ENCODE measurements at regions not wholly inside any gene's neighbourhood (a gene's known extent, or its start where the extent isn't known, plus 50 kb on each side); places are given as distances from the start of the nearest gene placed in this dataset.

DNA sequence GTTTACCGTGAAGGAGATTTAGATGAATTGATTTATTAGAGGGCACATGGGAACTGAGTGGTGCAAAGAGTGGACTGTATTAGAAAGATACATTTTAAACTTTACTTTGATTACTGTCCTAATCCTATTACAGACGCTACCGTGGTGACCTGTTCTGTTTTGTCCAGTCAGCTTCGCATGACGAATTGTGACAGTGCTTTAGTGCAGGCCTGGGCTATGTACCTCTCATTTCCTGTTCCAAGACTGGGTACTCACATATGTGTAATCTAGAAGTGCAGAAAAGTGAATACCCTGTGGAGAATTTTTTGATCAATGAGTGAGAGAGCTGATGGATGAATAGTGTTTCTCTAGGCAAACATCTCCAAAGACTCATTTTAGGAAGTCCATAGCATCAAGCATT, 385.9 kb downstream of the ANXA1 start:
- TF ChIP-seq, protein P1, sequence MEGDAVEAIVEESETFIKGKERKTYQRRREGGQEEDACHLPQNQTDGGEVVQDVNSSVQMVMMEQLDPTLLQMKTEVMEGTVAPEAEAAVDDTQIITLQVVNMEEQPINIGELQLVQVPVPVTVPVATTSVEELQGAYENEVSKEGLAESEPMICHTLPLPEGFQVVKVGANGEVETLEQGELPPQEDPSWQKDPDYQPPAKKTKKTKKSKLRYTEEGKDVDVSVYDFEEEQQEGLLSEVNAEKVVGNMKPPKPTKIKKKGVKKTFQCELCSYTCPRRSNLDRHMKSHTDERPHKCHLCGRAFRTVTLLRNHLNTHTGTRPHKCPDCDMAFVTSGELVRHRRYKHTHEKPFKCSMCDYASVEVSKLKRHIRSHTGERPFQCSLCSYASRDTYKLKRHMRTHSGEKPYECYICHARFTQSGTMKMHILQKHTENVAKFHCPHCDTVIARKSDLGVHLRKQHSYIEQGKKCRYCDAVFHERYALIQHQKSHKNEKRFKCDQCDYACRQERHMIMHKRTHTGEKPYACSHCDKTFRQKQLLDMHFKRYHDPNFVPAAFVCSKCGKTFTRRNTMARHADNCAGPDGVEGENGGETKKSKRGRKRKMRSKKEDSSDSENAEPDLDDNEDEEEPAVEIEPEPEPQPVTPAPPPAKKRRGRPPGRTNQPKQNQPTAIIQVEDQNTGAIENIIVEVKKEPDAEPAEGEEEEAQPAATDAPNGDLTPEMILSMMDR (IDR thresholded peaks at IDR 0.05): no peak
- no peak for TF ChIP-seq POLR2A (IDR thresholded peaks at IDR 0.05)

Data from heart left ventricle (tissue), 13 donors.